DOHH2 (cell line): ENCODE measurements at regions not wholly inside any gene's neighbourhood (a gene's known extent, or its start where the extent isn't known, plus 50 kb on each side); places are given as distances from the start of the nearest gene placed in this dataset.

Source experiments
- CTCF ChIP-seq: fragments of 200-600 bp; sonication (generic); IDR thresholded peaks from one replicate; pipeline ENCODE4 v1.5.1; 2014; ENCODE audit warnings: antibody characterized with exemption, mild to moderate bottlenecking, low read depth, low read length; ENCODE audit not compliant: poor library complexity, severe bottlenecking
- EZH2phosphoT487 ChIP-seq: fragments of 200-600 bp; sonication (generic); IDR thresholded peaks from 2 replicates; pipeline ENCODE4 v1.6.1; 2017; ENCODE audit warnings: borderline replicate concordance, mild to moderate bottlenecking, antibody characterized with exemption, low read length, moderate library complexity, mixed read lengths

- TF ChIP-seq CTCF, result no peak
- TF ChIP-seq EZH2phosphoT487, result no peak
These were observed 195.0 kb upstream of the SVIL start for GRCh38 chr10:29829776-29830175.
